ENCODE measurements at regions not wholly inside any gene's neighbourhood (a gene's known extent, or its start where the extent isn't known, plus 50 kb on each side); places are given as distances from the start of the nearest gene placed in this dataset.

DNA sequence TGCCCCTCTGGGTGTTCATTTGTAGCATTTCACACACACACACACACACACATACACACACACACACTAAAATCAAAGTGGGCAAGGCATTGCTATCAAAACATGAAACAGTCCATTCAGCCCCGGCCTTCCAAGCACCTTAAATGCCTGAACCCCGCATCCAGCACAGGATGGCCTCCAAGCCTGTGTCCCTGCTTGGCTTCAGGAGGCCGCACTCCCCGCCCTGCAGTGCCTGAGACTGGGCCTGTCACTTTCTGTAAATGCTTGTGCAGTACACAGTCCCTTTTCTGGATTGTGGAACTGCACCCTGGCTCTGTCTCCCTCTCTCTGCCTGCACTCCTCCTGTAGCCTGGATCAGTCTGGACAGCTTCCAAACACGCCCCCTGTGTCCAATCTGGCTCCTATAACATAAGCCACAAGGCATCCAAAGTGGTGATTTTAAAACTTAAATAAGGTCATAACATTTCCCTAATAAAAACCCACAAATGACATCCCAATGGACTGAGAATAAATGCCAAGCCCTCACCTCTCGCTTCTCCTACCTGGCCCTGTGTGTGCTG is 972.2 kb upstream of the TMEM132C start:
- Histone ChIP-seq H3K27ac (no peak overlapping the region), H3K36me3 (no peaks in the 10 kb centered on the region), H3K27me3 (replicated peaks; ENCODE audit: insufficient read depth) (no peaks in the 10 kb centered on the region), H3K9me3 (no peaks in the 10 kb centered on the region), H3K4me1 (replicated peaks) (no peaks in the 10 kb centered on the region), H3K4me3 (no peak overlapping the region)
- intact Hi-C loops (cut with DNase I): no loop called here
- TF ChIP-seq, protein P1, sequence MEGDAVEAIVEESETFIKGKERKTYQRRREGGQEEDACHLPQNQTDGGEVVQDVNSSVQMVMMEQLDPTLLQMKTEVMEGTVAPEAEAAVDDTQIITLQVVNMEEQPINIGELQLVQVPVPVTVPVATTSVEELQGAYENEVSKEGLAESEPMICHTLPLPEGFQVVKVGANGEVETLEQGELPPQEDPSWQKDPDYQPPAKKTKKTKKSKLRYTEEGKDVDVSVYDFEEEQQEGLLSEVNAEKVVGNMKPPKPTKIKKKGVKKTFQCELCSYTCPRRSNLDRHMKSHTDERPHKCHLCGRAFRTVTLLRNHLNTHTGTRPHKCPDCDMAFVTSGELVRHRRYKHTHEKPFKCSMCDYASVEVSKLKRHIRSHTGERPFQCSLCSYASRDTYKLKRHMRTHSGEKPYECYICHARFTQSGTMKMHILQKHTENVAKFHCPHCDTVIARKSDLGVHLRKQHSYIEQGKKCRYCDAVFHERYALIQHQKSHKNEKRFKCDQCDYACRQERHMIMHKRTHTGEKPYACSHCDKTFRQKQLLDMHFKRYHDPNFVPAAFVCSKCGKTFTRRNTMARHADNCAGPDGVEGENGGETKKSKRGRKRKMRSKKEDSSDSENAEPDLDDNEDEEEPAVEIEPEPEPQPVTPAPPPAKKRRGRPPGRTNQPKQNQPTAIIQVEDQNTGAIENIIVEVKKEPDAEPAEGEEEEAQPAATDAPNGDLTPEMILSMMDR (IDR thresholded peaks at IDR 0.05): no peak
- TF ChIP-seq POLR2AphosphoS5 (IDR thresholded peaks at IDR 0.05) (no peak), POLR2A (IDR thresholded peaks at IDR 0.05) (no peak)
- DNase-seq (ENCODE audit: low spot score): no peak
- 78% methylated on average over 6 of the region's 6 CpGs for WGBS

GRCh38 chr12:127295630-127296029 is 971.3 kb upstream of the TMEM132C start:
- no peaks in the 10 kb centered on the region for H3K36me3 ChIP-seq
- H3K4me1 ChIP-seq (replicated peaks): no peaks in the 10 kb centered on the region
- TF ChIP-seq POLR2AphosphoS5 (IDR thresholded peaks at IDR 0.05): no peak
- TF ChIP-seq, protein P1 (IDR thresholded peaks at IDR 0.05): no peak
- no peak for TF ChIP-seq POLR2A (IDR thresholded peaks at IDR 0.05)
- intact Hi-C loops (cut with DNase I): no loop called here
- WGBS: 84% methylated on average over 2 of the region's 2 CpGs
- no peak overlapping the region for H3K4me3 ChIP-seq
- H3K9me3 ChIP-seq: no peaks in the 10 kb centered on the region
- H3K27me3 ChIP-seq (replicated peaks; ENCODE audit: insufficient read depth): no peaks in the 10 kb centered on the region
- no peak for DNase-seq (ENCODE audit: low spot score)
- H3K27ac ChIP-seq: no peak overlapping the region

DNA sequence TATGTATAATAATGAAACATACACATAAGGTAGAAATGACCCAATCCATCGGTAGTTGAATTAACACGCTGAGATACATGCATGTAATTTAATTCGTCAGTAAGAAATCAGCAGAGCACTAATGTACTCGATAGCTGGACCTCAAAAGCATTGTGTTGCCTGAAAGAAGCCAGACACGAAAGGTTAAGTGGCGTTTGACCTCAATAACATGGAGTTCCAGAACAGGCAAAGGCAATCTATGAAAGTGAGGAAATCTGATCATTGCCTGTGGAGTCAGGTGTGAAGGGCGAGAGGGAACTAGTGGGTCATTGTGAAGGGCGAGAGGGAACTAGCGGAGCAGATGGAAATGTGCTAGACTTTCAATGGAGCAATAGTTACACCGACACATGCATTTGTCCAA is 970.4 kb upstream of the TMEM132C start:
- TF ChIP-seq POLR2AphosphoS5 (IDR thresholded peaks at IDR 0.05): no peak
- TF ChIP-seq POLR2A (IDR thresholded peaks at IDR 0.05): no peak
- TF ChIP-seq, protein P1 (IDR thresholded peaks at IDR 0.05): no peak
- Histone ChIP-seq H3K27ac (no peak overlapping the region), H3K4me3 (no peak overlapping the region), H3K9me3 (no peaks in the 10 kb centered on the region), H3K36me3 (no peaks in the 10 kb centered on the region), H3K27me3 (replicated peaks; ENCODE audit: insufficient read depth) (no peaks in the 10 kb centered on the region), H3K4me1 (replicated peaks) (no peaks in the 10 kb centered on the region)
- intact Hi-C loops (cut with DNase I): no loop called here
- 82% methylated on average over 10 of the region's 10 CpGs for WGBS
- DNase-seq (ENCODE audit: low spot score): no peak

DNA sequence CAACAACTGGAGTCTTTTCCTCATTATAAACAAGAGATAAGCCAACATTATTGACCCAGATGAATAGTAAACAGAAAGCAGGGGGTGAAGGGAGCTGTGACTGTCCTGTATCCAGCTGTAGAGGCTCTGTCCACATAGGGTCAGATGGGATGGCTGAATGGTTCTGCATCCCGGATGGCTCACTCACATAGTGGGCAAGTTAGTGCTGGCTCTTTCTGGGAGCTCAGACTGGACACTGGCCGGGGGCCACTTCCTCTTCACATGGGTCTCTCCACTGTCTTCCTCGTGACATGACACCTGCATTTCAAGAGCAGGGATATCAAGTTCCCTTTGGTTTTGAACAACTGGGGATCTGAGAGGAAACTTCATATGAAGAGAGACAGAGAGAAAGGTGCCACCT is 969.6 kb upstream of the TMEM132C start:
- Histone ChIP-seq H3K27me3 (replicated peaks; ENCODE audit: insufficient read depth) (no peaks in the 10 kb centered on the region), H3K36me3 (no peaks in the 10 kb centered on the region), H3K4me1 (replicated peaks) (no peaks in the 10 kb centered on the region), H3K9me3 (no peaks in the 10 kb centered on the region), H3K27ac (no peak overlapping the region), H3K4me3 (no peak overlapping the region)
- intact Hi-C loops (cut with DNase I): no loop called here
- WGBS: 86% methylated on average over 3 of the region's 3 CpGs
- no peak for DNase-seq (ENCODE audit: low spot score)
- no peak for TF ChIP-seq POLR2AphosphoS5 (IDR thresholded peaks at IDR 0.05)
- TF ChIP-seq POLR2A (IDR thresholded peaks at IDR 0.05): no peak
- TF ChIP-seq, protein P1 (IDR thresholded peaks at IDR 0.05): no peak

DNA sequence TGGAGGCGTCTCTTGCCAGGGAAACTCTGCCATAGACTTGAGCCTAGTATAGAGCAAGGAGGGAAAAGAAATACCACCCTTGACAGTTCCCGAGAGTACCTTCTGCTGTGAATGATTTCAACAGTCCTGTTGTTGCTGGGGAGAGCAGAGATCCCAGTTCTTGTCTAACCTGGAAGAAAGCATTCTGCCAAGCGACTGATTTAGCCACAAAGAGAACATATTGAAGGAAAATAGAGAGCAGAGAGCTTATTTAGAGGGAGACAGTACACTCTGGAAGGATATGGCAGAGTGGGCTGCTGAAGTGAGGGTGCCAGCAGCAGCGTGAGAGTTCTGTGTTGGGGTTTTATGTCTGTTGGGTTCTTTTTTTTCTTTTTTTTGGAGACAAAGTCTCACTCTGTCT is 966.9 kb upstream of the TMEM132C start:
- DNase-seq (ENCODE audit: low spot score): no peak
- Histone ChIP-seq H3K9me3 (no peaks in the 10 kb centered on the region), H3K27me3 (replicated peaks; ENCODE audit: insufficient read depth) (no peaks in the 10 kb centered on the region), H3K36me3 (no peaks in the 10 kb centered on the region), H3K4me1 (replicated peaks) (no peaks in the 10 kb centered on the region), H3K4me3 (no peak overlapping the region), H3K27ac (no peak overlapping the region)
- no peak for TF ChIP-seq POLR2AphosphoS5 (IDR thresholded peaks at IDR 0.05)
- 82% methylated on average over 4 of the region's 4 CpGs for WGBS
- intact Hi-C loops (cut with DNase I): no loop called here

Data from prostate gland (tissue), 2 donors.